PC-3 (cell line): ENCODE measurements at regions not wholly inside any gene's neighbourhood (a gene's known extent, or its start where the extent isn't known, plus 50 kb on each side); places are given as distances from the start of the nearest gene placed in this dataset.
A peak's percentile ranks its signal among the peaks of the same experiment; 100 is the strongest.

Source experiments
- ATAC-seq: fragments of 200-7000 bp; cut with Tn5 transposase; 2 replicates; pipeline ENCODE4 v1.9.1; 2020; ENCODE audit warnings: mild to moderate bottlenecking, moderate library complexity
- BruUV-seq: library from RNA; stranded (reverse); fragments of 400-500 nt; replicated peaks from 2 replicates; lab custom pipeline; 2021; lab: Mats Ljungman, UMichigan
- CTCF ChIA-PET: fragments of 300-600 bp; sonication (Branson Sonifier 250); formaldehyde crosslinking; loops from one replicate; lab custom pipeline; 2022; ENCODE audit warnings: antibody characterized with exemption; lab: Charles Lee
- POLR2A ChIA-PET: fragments of 300-600 bp; sonication (Branson Sonifier 250); formaldehyde crosslinking; loops from one replicate; lab custom pipeline; 2022; ENCODE audit warnings: antibody characterized with exemption; ENCODE audit not compliant: unreplicated experiment; lab: Charles Lee
- DNase-seq: peaks from one replicate; pipeline ENCODE4 v3.0.0-alpha.2; 2015
- H2AFZ ChIP-seq: fragments of 300-600 bp; sonication (generic); 2 replicates; pipeline ENCODE4 v1.6.0; 2016; ENCODE audit warnings: antibody characterized with exemption, low read length
- H3F3A ChIP-seq: fragments of 300-600 bp; sonication (generic); one replicate; pipeline ENCODE4 v1.6.0; 2017; ENCODE audit warnings: antibody characterized with exemption, low read length, control low read depth, mild to moderate bottlenecking; ENCODE audit not compliant: unreplicated experiment
- H3K27ac ChIP-seq: fragments of 300-600 bp; sonication (generic); 2 replicates; pipeline ENCODE4 v1.5.1; 2016; ENCODE audit warnings: mild to moderate bottlenecking, low read length
- H3K27me3 ChIP-seq: fragments of 300-600 bp; sonication (generic); 2 replicates; pipeline ENCODE4 v1.6.1; 2016; ENCODE audit warnings: low read length, mixed read lengths
- H3K36me3 ChIP-seq: fragments of 300-600 bp; sonication (generic); 2 replicates; pipeline ENCODE4 v1.6.1; 2016; ENCODE audit warnings: low read depth, mixed run types, low read length, mixed read lengths
- H3K4me1 ChIP-seq: fragments of 300-600 bp; sonication (generic); 2 replicates; pipeline ENCODE4 v1.5.1; 2016; ENCODE audit warnings: low read length; ENCODE audit not compliant: insufficient read depth
- H3K4me2 ChIP-seq: fragments of 300-600 bp; sonication (generic); 2 replicates; pipeline ENCODE4 v1.6.0; 2016; ENCODE audit warnings: low read length
- H3K4me3 ChIP-seq: fragments of 300-600 bp; sonication (generic); 2 replicates; pipeline ENCODE4 v1.5.1; 2016; ENCODE audit warnings: mild to moderate bottlenecking, low read length, mixed read lengths
- H3K79me2 ChIP-seq: fragments of 300-600 bp; sonication (generic); 2 replicates; pipeline ENCODE4 v1.6.1; 2017; ENCODE audit warnings: low read length, mixed read lengths
- H3K9ac ChIP-seq: fragments of 300-600 bp; sonication (generic); 2 replicates; pipeline ENCODE4 v1.6.0; 2016; ENCODE audit warnings: mild to moderate bottlenecking, low read length
- H3K9me2 ChIP-seq: fragments of 300-600 bp; sonication (generic); replicated peaks from 2 replicates; pipeline ENCODE4 v1.6.1; 2016; ENCODE audit warnings: mixed run types, low read length, mixed read lengths
- H3K9me3 ChIP-seq: fragments of 300-600 bp; sonication (generic); 2 replicates; pipeline ENCODE4 v1.6.1; 2016; ENCODE audit warnings: low read length, mixed read lengths
- H4K20me1 ChIP-seq: fragments of 300-600 bp; sonication (generic); 2 replicates; pipeline ENCODE4 v1.6.1; 2016; ENCODE audit warnings: low read length, mixed read lengths
- CTCF ChIP-seq: fragments of 300-600 bp; sonication (generic); conservative IDR thresholded peaks from 2 replicates; pipeline ENCODE4 v1.5.1; 2017; ENCODE audit warnings: antibody characterized with exemption, low read depth, mild to moderate bottlenecking, low read length
- EZH2 ChIP-seq: fragments of 300-600 bp; sonication (generic); IDR thresholded peaks from one replicate; pipeline ENCODE4 v1.6.1; 2017; ENCODE audit warnings: antibody characterized with exemption, mild to moderate bottlenecking, low read length; ENCODE audit not compliant: unreplicated experiment
- EZH2phosphoT487 ChIP-seq: fragments of 300-600 bp; sonication (generic); IDR thresholded peaks from 2 replicates; pipeline ENCODE4 v1.6.1; 2018; ENCODE audit warnings: mild to moderate bottlenecking, antibody characterized with exemption, low read length, borderline replicate concordance
- intact Hi-C: fragments of 100-400 bp; cut with micrococcal nuclease; formaldehyde crosslinking; loops from 2 replicates; pipeline ENCODE4 v1.9.0; 2023

- CTCF ChIA-PET, result no interaction called here
- no peak overlapping the region for H3K27ac ChIP-seq
Measured at GRCh38 chr6:139738801-139739455, 364.5 kb upstream of the CITED2 start.

GRCh38 chr6:139736325-139736906, 362.0 kb upstream of the CITED2 start:
- Histone ChIP-seq H3K9ac (no peak overlapping the region), H3K9me2 (no peaks in the 10 kb centered on the region), H3K4me1 (peaks cover 5% of the 10 kb centered on the region), H2AFZ (no peak overlapping the region), H3K27me3 (no peaks in the 10 kb centered on the region), H3F3A (no peaks in the 10 kb centered on the region), H3K4me2 (no peak overlapping the region), H3K79me2 (no peaks in the 10 kb centered on the region), H3K9me3 (no peaks in the 10 kb centered on the region), H3K4me3 (no peak overlapping the region), H3K27ac (no peak overlapping the region), H3K36me3 (no peaks in the 10 kb centered on the region), H4K20me1 (no peaks in the 10 kb centered on the region)
- BruUV-seq, result no TSS peak
- ChIA-PET POLR2A (no interaction called here), CTCF (no interaction called here)
- DNase-seq (no peak), ATAC-seq (no peak)
- no peak for TF ChIP-seq EZH2
- no peak for TF ChIP-seq EZH2phosphoT487
- TF ChIP-seq CTCF, result no peak
- intact Hi-C loops, result no loop called here

More at GRCh38 chr6:139738801-139739455, 364.5 kb upstream of the CITED2 start:
- BruUV-seq, result no TSS peak
- H3K9me3 ChIP-seq, result no peaks in the 10 kb centered on the region
- H3K36me3 ChIP-seq, result no peaks in the 10 kb centered on the region
- no peaks in the 10 kb centered on the region for H4K20me1 ChIP-seq
- H2AFZ ChIP-seq, result no peak overlapping the region
- no peak overlapping the region for H3K9ac ChIP-seq
- ATAC-seq (no peak), DNase-seq (no peak)
- TF ChIP-seq EZH2 (no peak), EZH2phosphoT487 (no peak), CTCF (no peak)
- intact Hi-C loops, result no loop called here
- no peaks in the 10 kb centered on the region for H3K79me2 ChIP-seq
- H3F3A ChIP-seq, result no peaks in the 10 kb centered on the region
- POLR2A ChIA-PET, result no interaction called here
- H3K4me1 ChIP-seq, result peaks cover 11% of the 10 kb centered on the region
- no peaks in the 10 kb centered on the region for H3K27me3 ChIP-seq
- H3K4me2 ChIP-seq, result no peak overlapping the region
- no peaks in the 10 kb centered on the region for H3K9me2 ChIP-seq
- no peak overlapping the region for H3K4me3 ChIP-seq

- TF ChIP-seq EZH2 (no peak), CTCF (no peak), EZH2phosphoT487 (no peak)
- 0 out of 2 replicates have a peak overlapping the region, but pooled peaks have one; percentile 2 for H3K4me2 ChIP-seq
- no peak overlapping the region for H3K4me3 ChIP-seq
- H3F3A ChIP-seq, result no peaks in the 10 kb centered on the region
- no peaks in the 10 kb centered on the region for H4K20me1 ChIP-seq
- no peak overlapping the region for H2AFZ ChIP-seq
- ATAC-seq (peak; percentile 93), DNase-seq (peak; percentile 67)
- no peaks in the 10 kb centered on the region for H3K9me2 ChIP-seq
- intact Hi-C loops, result loop anchor here (5.0 kb wide), 1 partner anchor 355 kb away; no protein-coding TSS in a partner anchor
- no peak overlapping the region for H3K9ac ChIP-seq
- no peak overlapping the region for H3K27ac ChIP-seq
- ChIA-PET CTCF (no interaction called here), POLR2A (interaction anchor here (0.6 kb wide), 1 partner anchor 1303 kb away, joined by 4 read pairs; no protein-coding TSS in a partner anchor)
- no peaks in the 10 kb centered on the region for H3K36me3 ChIP-seq
- H3K27me3 ChIP-seq, result no peaks in the 10 kb centered on the region
- H3K79me2 ChIP-seq, result no peaks in the 10 kb centered on the region
- H3K4me1 ChIP-seq, result peaks cover 5% of the 10 kb centered on the region
- BruUV-seq, result no TSS peak
- H3K9me3 ChIP-seq, result no peaks in the 10 kb centered on the region
Measured at GRCh38 chr6:139732451-139732850, 358.0 kb upstream of the CITED2 start.
